SK-N-SH treated with all-trans-retinoic acid at 6 μM for 48 hours (cell line): ENCODE measurements at regions not wholly inside any gene's neighbourhood (a gene's known extent, or its start where the extent isn't known, plus 50 kb on each side); places are given as distances from the start of the nearest gene placed in this dataset.

Source experiments
- ATAC-seq: fragments of 200-7000 bp; cut with Tn5 transposase; 3 replicates; pipeline ENCODE4 v1.9.1; 2020; ENCODE audit warnings: mild to moderate bottlenecking, moderate library complexity
- ARNTL ChIP-seq: fragments of 450-650 bp; formaldehyde crosslinking; IDR thresholded peaks from 2 replicates; pipeline ENCODE4 v1.5.0; 2020; ENCODE audit warnings: low read depth, mild to moderate bottlenecking, moderate library complexity, borderline replicate concordance
- BACH2 ChIP-seq: fragments of 250-450 bp; sonication (Bioruptor Pico); IDR thresholded peaks from 2 replicates; pipeline ENCODE4 v1.9.0; 2021; ENCODE audit warnings: mild to moderate bottlenecking, borderline replicate concordance
- ESRRG ChIP-seq: fragments of 250-450 bp; sonication (Bioruptor Pico); IDR thresholded peaks from 2 replicates; pipeline ENCODE4 v1.6.1; 2021; ENCODE audit warnings: mild to moderate bottlenecking
- GLIS3 ChIP-seq: fragments of 250-450 bp; sonication (Bioruptor Pico); IDR thresholded peaks from 2 replicates; pipeline ENCODE4 v1.5.0; 2020; ENCODE audit warnings: mild to moderate bottlenecking, moderate library complexity
- ISL1 ChIP-seq: fragments of 250-450 bp; sonication (Bioruptor Pico); IDR thresholded peaks from 2 replicates; pipeline ENCODE4 v2.1.2; 2022; ENCODE audit warnings: mild to moderate bottlenecking, moderate library complexity
- OSR1 ChIP-seq: fragments of 250-450 bp; sonication (Bioruptor Pico); IDR thresholded peaks from 2 replicates; pipeline ENCODE4 v1.8.0; 2022; ENCODE audit warnings: moderate library complexity, mild to moderate bottlenecking, inconsistent platforms
- PPARA ChIP-seq: fragments of 250-450 bp; sonication (Bioruptor Pico); IDR thresholded peaks from 2 replicates; pipeline ENCODE4 v1.5.0; 2020; ENCODE audit warnings: mild to moderate bottlenecking, borderline replicate concordance
- RARB ChIP-seq: fragments of 250-450 bp; sonication (Bioruptor Pico); IDR thresholded peaks from 2 replicates; pipeline ENCODE4 v1.8.0; 2021; ENCODE audit warnings: mild to moderate bottlenecking, moderate library complexity
- SNAI2 ChIP-seq: fragments of 250-450 bp; sonication (Bioruptor Pico); IDR thresholded peaks from 2 replicates; pipeline ENCODE4 v1.5.0; 2020; ENCODE audit warnings: mild to moderate bottlenecking, moderate library complexity
- TCF4 ChIP-seq: fragments of 250-450 bp; sonication (Bioruptor Pico); IDR thresholded peaks from 2 replicates; pipeline ENCODE4 v1.8.0; 2021; ENCODE audit warnings: mild to moderate bottlenecking, moderate library complexity, borderline replicate concordance
- TOX ChIP-seq: fragments of 250-450 bp; sonication (Bioruptor Pico); IDR thresholded peaks from 2 replicates; pipeline ENCODE4 v1.8.0; 2021; ENCODE audit warnings: mild to moderate bottlenecking, moderate library complexity, borderline replicate concordance
- ZFP30 ChIP-seq: fragments of 450-650 bp; formaldehyde crosslinking; IDR thresholded peaks from 2 replicates; pipeline ENCODE4 v1.5.0; 2022; ENCODE audit warnings: mild to moderate bottlenecking, moderate library complexity
- ZNF565 ChIP-seq: fragments of 450-650 bp; formaldehyde crosslinking; conservative IDR thresholded peaks from 2 replicates; pipeline ENCODE4 v1.5.0; 2020; ENCODE audit warnings: low read depth, mild to moderate bottlenecking, moderate library complexity
- ZNF70 ChIP-seq: fragments of 450-650 bp; formaldehyde crosslinking; IDR thresholded peaks from 2 replicates; pipeline ENCODE4 v1.5.0; 2020; ENCODE audit warnings: mild to moderate bottlenecking, moderate library complexity
- TF ChIP-seq, protein P1 (sequence below): fragments of 250-450 bp; sonication (Bioruptor Pico); IDR thresholded peaks from 2 replicates; pipeline ENCODE4 v1.5.1; 2020; ENCODE audit warnings: low read depth, mild to moderate bottlenecking, moderate library complexity
- TF ChIP-seq, protein P2 (sequence below): fragments of 250-450 bp; sonication (Bioruptor Pico); IDR thresholded peaks from 2 replicates; pipeline ENCODE4 v1.8.0; 2020; ENCODE audit warnings: mild to moderate bottlenecking, moderate library complexity, borderline replicate concordance
- TF ChIP-seq, protein P3 (sequence below): fragments of 250-450 bp; sonication (Bioruptor Pico); IDR thresholded peaks from 2 replicates; pipeline ENCODE4 v1.8.0; 2021; ENCODE audit warnings: low read depth, mild to moderate bottlenecking, moderate library complexity, borderline replicate concordance
- TF ChIP-seq, protein P4 (sequence below): fragments of 250-450 bp; sonication (Bioruptor Pico); IDR thresholded peaks from 2 replicates; pipeline ENCODE4 v1.5.1; 2021; ENCODE audit warnings: mild to moderate bottlenecking, moderate library complexity
- TF ChIP-seq, protein P5 (sequence below): fragments of 250-450 bp; sonication (Bioruptor Pico); IDR thresholded peaks from 2 replicates; pipeline ENCODE4 v1.5.0; 2020; ENCODE audit warnings: mild to moderate bottlenecking, moderate library complexity

DNA sequence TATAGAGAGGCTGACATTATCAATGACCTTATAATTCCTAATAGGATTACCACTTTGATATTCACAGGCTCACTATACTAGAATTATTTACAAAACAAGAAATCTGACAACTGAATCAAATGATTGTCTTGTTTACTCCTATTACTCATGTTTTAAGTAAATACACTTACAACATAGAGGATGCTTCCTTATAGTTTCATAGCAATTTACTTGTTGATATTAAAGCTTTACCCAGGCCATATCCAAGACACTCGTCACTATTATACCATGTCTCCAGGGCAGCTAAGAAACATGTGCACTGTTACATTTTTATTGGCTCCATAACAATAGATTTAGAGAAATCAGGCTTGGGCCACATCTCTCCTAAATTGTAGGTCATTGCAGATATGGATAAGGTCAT lies 276.9 kb downstream of the HGF start:
- TF ChIP-seq BACH2 (no peak), ZFP30 (CRISPR knock-in tag) (no peak), ESRRG (CRISPR knock-in tag) (no peak), ARNTL (CRISPR knock-in tag) (no peak), RARB (CRISPR knock-in tag) (no peak), ZNF70 (CRISPR knock-in tag) (no peak), OSR1 (CRISPR knock-in tag) (no peak), TCF4 (CRISPR knock-in tag) (no peak)
- TF ChIP-seq, protein P1, sequence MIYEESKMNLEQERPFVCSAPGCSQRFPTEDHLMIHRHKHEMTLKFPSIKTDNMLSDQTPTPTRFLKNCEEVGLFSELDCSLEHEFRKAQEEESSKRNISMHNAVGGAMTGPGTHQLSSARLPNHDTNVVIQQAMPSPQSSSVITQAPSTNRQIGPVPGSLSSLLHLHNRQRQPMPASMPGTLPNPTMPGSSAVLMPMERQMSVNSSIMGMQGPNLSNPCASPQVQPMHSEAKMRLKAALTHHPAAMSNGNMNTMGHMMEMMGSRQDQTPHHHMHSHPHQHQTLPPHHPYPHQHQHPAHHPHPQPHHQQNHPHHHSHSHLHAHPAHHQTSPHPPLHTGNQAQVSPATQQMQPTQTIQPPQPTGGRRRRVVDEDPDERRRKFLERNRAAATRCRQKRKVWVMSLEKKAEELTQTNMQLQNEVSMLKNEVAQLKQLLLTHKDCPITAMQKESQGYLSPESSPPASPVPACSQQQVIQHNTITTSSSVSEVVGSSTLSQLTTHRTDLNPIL, result no peak
- TF ChIP-seq, protein P2, sequence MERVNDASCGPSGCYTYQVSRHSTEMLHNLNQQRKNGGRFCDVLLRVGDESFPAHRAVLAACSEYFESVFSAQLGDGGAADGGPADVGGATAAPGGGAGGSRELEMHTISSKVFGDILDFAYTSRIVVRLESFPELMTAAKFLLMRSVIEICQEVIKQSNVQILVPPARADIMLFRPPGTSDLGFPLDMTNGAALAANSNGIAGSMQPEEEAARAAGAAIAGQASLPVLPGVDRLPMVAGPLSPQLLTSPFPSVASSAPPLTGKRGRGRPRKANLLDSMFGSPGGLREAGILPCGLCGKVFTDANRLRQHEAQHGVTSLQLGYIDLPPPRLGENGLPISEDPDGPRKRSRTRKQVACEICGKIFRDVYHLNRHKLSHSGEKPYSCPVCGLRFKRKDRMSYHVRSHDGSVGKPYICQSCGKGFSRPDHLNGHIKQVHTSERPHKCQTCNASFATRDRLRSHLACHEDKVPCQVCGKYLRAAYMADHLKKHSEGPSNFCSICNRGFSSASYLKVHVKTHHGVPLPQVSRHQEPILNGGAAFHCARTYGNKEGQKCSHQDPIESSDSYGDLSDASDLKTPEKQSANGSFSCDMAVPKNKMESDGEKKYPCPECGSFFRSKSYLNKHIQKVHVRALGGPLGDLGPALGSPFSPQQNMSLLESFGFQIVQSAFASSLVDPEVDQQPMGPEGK, result no peak
- TF ChIP-seq, protein P3, sequence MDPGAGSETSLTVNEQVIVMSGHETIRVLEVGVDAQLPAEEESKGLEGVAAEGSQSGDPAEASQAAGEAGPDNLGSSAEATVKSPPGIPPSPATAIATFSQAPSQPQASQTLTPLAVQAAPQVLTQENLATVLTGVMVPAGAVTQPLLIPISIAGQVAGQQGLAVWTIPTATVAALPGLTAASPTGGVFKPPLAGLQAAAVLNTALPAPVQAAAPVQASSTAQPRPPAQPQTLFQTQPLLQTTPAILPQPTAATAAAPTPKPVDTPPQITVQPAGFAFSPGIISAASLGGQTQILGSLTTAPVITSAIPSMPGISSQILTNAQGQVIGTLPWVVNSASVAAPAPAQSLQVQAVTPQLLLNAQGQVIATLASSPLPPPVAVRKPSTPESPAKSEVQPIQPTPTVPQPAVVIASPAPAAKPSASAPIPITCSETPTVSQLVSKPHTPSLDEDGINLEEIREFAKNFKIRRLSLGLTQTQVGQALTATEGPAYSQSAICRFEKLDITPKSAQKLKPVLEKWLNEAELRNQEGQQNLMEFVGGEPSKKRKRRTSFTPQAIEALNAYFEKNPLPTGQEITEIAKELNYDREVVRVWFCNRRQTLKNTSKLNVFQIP (CRISPR knock-in tag), result no peak
- TF ChIP-seq, protein P4, sequence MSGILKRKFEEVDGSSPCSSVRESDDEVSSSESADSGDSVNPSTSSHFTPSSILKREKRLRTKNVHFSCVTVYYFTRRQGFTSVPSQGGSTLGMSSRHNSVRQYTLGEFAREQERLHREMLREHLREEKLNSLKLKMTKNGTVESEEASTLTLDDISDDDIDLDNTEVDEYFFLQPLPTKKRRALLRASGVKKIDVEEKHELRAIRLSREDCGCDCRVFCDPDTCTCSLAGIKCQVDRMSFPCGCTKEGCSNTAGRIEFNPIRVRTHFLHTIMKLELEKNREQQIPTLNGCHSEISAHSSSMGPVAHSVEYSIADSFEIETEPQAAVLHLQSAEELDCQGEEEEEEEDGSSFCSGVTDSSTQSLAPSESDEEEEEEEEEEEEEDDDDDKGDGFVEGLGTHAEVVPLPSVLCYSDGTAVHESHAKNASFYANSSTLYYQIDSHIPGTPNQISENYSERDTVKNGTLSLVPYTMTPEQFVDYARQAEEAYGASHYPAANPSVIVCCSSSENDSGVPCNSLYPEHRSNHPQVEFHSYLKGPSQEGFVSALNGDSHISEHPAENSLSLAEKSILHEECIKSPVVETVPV (CRISPR knock-in tag), result no peak
- no peak for ATAC-seq

DNA sequence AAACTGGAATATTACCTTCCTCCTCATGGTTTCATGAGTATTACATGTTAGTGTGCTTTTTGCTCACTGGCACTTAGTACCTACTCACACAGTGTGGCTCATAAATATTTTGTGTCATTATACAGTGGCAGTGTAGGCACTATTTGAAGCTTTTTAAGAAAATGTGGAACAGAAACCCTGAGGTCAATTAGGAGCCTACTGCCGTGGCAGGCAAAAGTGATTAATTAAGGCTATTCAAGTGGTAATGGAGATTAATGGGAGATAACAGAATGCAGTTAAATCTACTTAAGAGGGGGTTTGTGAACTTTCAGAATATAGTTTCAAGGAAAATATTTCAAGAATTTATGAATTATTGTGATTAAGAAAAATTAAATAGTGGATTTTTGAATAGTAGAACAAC lies 277.6 kb downstream of the HGF start:
- TF ChIP-seq GLIS3 (CRISPR knock-in tag) (no peak), ISL1 (CRISPR knock-in tag) (peak; percentile 73)
- TF ChIP-seq, all 23 proteins: peak for 1
- ATAC-seq, result no peak

DNA sequence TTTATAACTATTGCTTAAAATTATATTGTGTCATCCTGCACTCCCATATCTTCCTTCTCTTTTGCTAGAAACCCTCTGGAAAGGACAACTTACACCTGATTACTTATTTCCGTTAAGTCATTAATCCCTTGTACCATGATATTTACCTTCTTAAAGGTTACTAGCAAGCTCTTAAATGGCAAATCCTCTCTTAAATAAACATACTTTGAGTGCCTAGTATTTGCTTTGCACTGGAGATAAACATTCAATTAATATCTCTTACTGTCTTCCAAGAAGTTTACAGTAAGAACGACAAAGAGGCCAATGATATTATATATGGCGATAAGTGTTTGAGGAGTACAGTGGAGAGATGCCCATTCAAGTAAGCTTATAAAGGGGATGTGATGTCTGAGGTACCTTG lies 278.3 kb downstream of the HGF start:
- no peak for TF ChIP-seq TCF4 (CRISPR knock-in tag)
- no peak for TF ChIP-seq ZFP30 (CRISPR knock-in tag)
- no peak for TF ChIP-seq GLIS3 (CRISPR knock-in tag)
- TF ChIP-seq SNAI2 (CRISPR knock-in tag), result no peak
- TF ChIP-seq, protein P5, sequence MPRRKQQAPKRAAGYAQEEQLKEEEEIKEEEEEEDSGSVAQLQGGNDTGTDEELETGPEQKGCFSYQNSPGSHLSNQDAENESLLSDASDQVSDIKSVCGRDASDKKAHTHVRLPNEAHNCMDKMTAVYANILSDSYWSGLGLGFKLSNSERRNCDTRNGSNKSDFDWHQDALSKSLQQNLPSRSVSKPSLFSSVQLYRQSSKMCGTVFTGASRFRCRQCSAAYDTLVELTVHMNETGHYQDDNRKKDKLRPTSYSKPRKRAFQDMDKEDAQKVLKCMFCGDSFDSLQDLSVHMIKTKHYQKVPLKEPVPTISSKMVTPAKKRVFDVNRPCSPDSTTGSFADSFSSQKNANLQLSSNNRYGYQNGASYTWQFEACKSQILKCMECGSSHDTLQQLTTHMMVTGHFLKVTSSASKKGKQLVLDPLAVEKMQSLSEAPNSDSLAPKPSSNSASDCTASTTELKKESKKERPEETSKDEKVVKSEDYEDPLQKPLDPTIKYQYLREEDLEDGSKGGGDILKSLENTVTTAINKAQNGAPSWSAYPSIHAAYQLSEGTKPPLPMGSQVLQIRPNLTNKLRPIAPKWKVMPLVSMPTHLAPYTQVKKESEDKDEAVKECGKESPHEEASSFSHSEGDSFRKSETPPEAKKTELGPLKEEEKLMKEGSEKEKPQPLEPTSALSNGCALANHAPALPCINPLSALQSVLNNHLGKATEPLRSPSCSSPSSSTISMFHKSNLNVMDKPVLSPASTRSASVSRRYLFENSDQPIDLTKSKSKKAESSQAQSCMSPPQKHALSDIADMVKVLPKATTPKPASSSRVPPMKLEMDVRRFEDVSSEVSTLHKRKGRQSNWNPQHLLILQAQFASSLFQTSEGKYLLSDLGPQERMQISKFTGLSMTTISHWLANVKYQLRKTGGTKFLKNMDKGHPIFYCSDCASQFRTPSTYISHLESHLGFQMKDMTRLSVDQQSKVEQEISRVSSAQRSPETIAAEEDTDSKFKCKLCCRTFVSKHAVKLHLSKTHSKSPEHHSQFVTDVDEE (CRISPR knock-in tag), result no peak
- TF ChIP-seq, protein P3 (CRISPR knock-in tag), result no peak
- TF ChIP-seq PPARA (CRISPR knock-in tag), result no peak
- no peak for TF ChIP-seq OSR1 (CRISPR knock-in tag)
- TF ChIP-seq ISL1 (CRISPR knock-in tag), result no peak
- TF ChIP-seq ZNF565 (CRISPR knock-in tag), result no peak
- TF ChIP-seq, protein P4 (CRISPR knock-in tag), result no peak
- TF ChIP-seq, protein P1, result no peak
- TF ChIP-seq TOX (CRISPR knock-in tag), result no peak
- no peak for TF ChIP-seq ARNTL (CRISPR knock-in tag)
- no peak for ATAC-seq
